Mesothelial cell of epicardium (in vitro differentiated cells): ENCODE measurements at regions not wholly inside any gene's neighbourhood (a gene's known extent, or its start where the extent isn't known, plus 50 kb on each side); places are given as distances from the start of the nearest gene placed in this dataset.

ENCODE experiments used
- DNase-seq, 2 experiments: peaks; one replicate each; pipeline ENCODE4 v3.0.0; 2021; ENCODE audit warnings: low spot score in 2 of 2; ENCODE audit not compliant: unreplicated experiment in 2 of 2
- H3K27ac Mint-ChIP-seq: 2 replicates; pipeline ENCODE4 v1.8.0; 2021; ENCODE audit warnings: mixed read lengths
- H3K27me3 Mint-ChIP-seq: 2 replicates; pipeline ENCODE4 v1.8.0; 2021; ENCODE audit warnings: low read depth, mixed read lengths
- H3K36me3 Mint-ChIP-seq: 2 replicates; pipeline ENCODE4 v1.8.0; 2021; ENCODE audit warnings: mixed read lengths
- H3K4me1 Mint-ChIP-seq: 2 replicates; pipeline ENCODE4 v1.8.0; 2021; ENCODE audit warnings: mixed read lengths
- H3K4me3 Mint-ChIP-seq: 2 replicates; pipeline ENCODE4 v1.8.0; 2021; ENCODE audit warnings: mild to moderate bottlenecking, moderate library complexity, mixed read lengths
- H3K9me3 Mint-ChIP-seq: 2 replicates; pipeline ENCODE4 v1.8.0; 2021; ENCODE audit warnings: mixed read lengths
- CTCF ChIP-seq: fragments of 200-600 bp; sonication (generic); IDR thresholded peaks from one replicate; pipeline ENCODE4 v1.5.0; 2021; ENCODE audit warnings: antibody characterized with exemption; ENCODE audit not compliant: unreplicated experiment

GRCh38 chr2:221822416-221822815, 250.3 kb upstream of the EPHA4 start:
- H3K9me3 Mint-ChIP-seq, result peaks cover 6% of the 10 kb centered on the region
- H3K4me1 Mint-ChIP-seq, result peaks cover 16% of the 10 kb centered on the region
- TF ChIP-seq CTCF, result no peak
- H3K36me3 Mint-ChIP-seq, result peaks cover 1% of the 10 kb centered on the region
- H3K27me3 Mint-ChIP-seq, result peaks cover 23% of the 10 kb centered on the region
- DNase-seq, result no peak
- H3K4me3 Mint-ChIP-seq, result no peak overlapping the region
- no peak overlapping the region for H3K27ac Mint-ChIP-seq

GRCh38 chr2:221818616-221819320, 246.7 kb upstream of the EPHA4 start:
- Mint-ChIP-seq H3K36me3 (no peaks in the 10 kb centered on the region), H3K4me1 (peaks cover 16% of the 10 kb centered on the region), H3K9me3 (peaks cover 12% of the 10 kb centered on the region), H3K27me3 (peaks cover 38% of the 10 kb centered on the region), H3K27ac (no peak overlapping the region), H3K4me3 (no peak overlapping the region)
- DNase-seq, result no peak
- no peak for TF ChIP-seq CTCF

- TF ChIP-seq CTCF, result no peak
- Mint-ChIP-seq H3K27me3 (peaks cover 38% of the 10 kb centered on the region), H3K4me1 (peaks cover 18% of the 10 kb centered on the region), H3K4me3 (no peak overlapping the region), H3K36me3 (no peaks in the 10 kb centered on the region), H3K9me3 (peaks cover 12% of the 10 kb centered on the region), H3K27ac (no peak overlapping the region)
- DNase-seq, result no peak
These were observed 245.8 kb upstream of the EPHA4 start for GRCh38 chr2:221817878-221818277.

GRCh38 chr2:221817052-221817451, 244.9 kb upstream of the EPHA4 start:
- H3K9me3 Mint-ChIP-seq, result peaks cover 12% of the 10 kb centered on the region
- H3K4me3 Mint-ChIP-seq, result no peak overlapping the region
- H3K27ac Mint-ChIP-seq, result no peak overlapping the region
- H3K27me3 Mint-ChIP-seq, result peaks cover 33% of the 10 kb centered on the region
- H3K36me3 Mint-ChIP-seq, result no peaks in the 10 kb centered on the region
- H3K4me1 Mint-ChIP-seq, result peaks cover 22% of the 10 kb centered on the region
- no peak for TF ChIP-seq CTCF
- DNase-seq, result no peak

GRCh38 chr2:221816566-221816965, 244.5 kb upstream of the EPHA4 start:
- no peak for DNase-seq
- TF ChIP-seq CTCF, result no peak
- H3K36me3 Mint-ChIP-seq, result no peaks in the 10 kb centered on the region
- H3K27me3 Mint-ChIP-seq, result peaks cover 33% of the 10 kb centered on the region
- H3K4me1 Mint-ChIP-seq, result peaks cover 26% of the 10 kb centered on the region
- H3K27ac Mint-ChIP-seq, result no peak overlapping the region
- H3K9me3 Mint-ChIP-seq, result peaks cover 12% of the 10 kb centered on the region
- no peak overlapping the region for H3K4me3 Mint-ChIP-seq

- H3K9me3 Mint-ChIP-seq, result peaks cover 3% of the 10 kb centered on the region
- H3K4me3 Mint-ChIP-seq, result no peak overlapping the region
- H3K27ac Mint-ChIP-seq, result peak overlapping the region; percentile 59
- peaks cover 37% of the 10 kb centered on the region for H3K4me1 Mint-ChIP-seq
- peaks cover 17% of the 10 kb centered on the region for H3K27me3 Mint-ChIP-seq
- DNase-seq, result no peak
- H3K36me3 Mint-ChIP-seq, result no peaks in the 10 kb centered on the region
- no peak for TF ChIP-seq CTCF
These were observed 238.5 kb upstream of the EPHA4 start for GRCh38 chr2:221810650-221811049.
